ENCODE measurements at regions not wholly inside any gene's neighbourhood (a gene's known extent, or its start where the extent isn't known, plus 50 kb on each side); places are given as distances from the start of the nearest gene placed in this dataset.

- DNase-seq, result no peak
These were observed 134.3 kb upstream of the POU5F2 start for GRCh38 chr5:93875693-93876092.

DNA sequence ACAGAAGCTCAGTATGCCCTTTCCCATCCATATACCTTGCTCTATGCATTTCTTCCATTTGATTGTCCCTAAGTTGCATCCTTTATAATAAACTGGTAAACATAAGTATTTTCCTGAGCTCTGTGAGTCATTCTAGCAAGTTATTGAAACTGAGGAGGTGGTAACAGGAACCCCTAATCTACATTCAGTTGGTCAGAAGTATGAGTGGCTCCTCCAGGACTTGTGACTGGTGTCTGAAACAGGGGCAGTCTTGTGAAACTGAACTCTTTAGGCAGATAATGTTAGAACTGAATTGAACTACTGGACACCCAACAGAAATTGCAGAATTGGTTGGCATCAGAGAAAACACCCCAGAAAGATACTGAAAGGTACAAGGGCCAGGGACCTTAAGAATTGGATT is 133.1 kb upstream of the POU5F2 start:
- no peak for DNase-seq

DNA sequence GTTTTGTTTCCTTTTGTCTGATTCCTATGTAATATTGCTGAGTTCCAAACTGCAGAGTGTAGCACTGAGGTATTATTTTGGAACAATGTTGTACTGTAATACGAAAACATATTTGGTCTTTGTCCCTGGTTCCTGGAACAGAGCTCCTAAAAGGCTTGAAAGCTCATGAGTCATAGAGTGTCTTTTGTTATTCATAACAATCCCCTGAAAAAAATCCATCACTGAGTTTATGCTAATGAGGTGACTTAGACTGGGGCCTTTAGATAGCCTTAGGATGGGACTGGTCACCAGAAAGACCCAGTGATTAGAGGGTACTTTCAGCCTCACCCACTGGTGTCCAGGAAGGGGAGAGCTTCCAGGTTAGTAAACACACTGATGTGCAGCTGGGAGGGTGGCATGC is 132.7 kb upstream of the POU5F2 start:
- DNase-seq, result no peak

- no peak for DNase-seq
These were observed 131.9 kb upstream of the POU5F2 start for GRCh38 chr5:93873211-93873736.

DNA sequence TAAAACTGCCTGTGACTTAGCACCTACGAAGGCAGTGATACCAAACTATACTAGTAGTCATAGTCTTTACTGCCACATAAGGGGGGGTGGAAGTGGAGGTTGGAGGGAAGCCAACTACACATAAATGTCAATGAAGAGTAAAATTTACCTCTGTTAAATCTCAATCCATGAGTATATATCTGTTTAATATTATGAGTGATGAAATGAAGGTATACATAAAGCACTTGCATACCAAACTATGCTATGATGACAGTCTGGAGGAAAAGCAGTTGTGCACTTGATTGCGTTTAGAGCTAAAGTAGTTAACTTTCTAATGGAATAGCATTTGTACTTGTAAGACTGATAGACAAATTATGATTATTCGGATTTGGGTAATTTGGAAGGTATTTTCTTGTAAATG is 129.2 kb upstream of the POU5F2 start:
- no peak for DNase-seq

DNA sequence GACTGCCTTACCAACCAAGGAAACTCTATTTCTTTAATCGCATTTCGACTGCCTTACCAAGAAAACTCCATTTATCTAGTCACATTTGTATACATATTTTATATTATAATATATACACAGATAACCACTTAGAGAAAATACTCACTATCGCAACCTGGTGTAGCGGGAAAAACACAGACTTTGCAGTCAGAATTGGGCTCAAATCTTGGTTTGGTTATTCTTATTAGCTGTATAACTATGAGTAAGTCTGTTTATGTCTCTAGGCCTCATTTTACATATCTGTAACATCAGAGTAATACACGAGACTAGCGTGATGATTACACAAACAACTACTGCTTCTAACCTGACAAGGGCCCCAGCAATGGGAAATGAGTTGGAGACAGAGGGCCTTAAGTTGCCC is 127.5 kb upstream of the POU5F2 start:
- no peak for DNase-seq

- no peak for DNase-seq
These were observed 108.9 kb upstream of the POU5F2 start for GRCh38 chr5:93850311-93850710.

DNA sequence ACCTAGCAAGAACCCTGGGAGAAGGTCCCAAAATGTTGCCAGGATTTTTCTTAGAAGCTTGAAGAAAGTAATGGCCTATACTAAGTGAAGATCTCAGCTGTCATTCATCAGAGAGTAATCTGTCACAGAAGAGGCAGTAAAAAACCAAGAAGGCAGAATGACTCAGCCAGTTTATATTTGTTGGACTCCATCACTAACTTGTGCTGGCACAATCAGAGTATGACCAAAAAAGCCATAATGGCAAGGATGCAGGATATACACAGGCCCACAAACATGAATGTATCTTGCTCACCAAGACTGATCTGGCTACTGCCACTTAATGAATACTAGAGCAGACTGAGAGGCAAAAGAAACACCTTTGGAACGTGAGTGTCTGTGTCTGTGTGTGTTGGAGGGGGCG is 104.0 kb upstream of the POU5F2 start:
- no peak for DNase-seq

- no peak for DNase-seq
These were observed 90.0 kb upstream of the POU5F2 start for GRCh38 chr5:93831449-93831848.

DNA sequence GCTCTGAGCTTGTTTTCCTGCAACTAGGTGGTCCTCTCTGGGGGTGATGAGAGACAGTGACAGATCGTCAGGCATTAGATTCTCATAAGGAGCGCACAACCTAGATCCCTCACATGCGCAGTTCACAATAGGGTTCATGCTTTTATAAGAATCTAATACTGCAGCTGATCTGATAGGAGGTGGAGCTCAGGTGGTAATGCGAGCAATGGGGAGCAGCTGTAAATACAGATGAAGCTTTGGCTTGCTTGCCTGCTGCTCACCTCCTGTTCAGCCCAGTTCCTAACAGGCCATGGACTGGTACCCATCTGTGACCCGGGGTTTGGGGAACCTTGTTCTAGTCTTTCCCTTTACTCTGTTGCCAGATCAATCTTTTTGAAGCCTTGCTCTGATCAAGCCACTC is 89.5 kb upstream of the POU5F2 start:
- DNase-seq, result no peak

- DNase-seq, result no peak
These were observed 87.9 kb upstream of the POU5F2 start for GRCh38 chr5:93829346-93829745.

GRCh38 chr5:93821891-93822415 is 80.6 kb upstream of the POU5F2 start:
- DNase-seq, result no peak

DNA sequence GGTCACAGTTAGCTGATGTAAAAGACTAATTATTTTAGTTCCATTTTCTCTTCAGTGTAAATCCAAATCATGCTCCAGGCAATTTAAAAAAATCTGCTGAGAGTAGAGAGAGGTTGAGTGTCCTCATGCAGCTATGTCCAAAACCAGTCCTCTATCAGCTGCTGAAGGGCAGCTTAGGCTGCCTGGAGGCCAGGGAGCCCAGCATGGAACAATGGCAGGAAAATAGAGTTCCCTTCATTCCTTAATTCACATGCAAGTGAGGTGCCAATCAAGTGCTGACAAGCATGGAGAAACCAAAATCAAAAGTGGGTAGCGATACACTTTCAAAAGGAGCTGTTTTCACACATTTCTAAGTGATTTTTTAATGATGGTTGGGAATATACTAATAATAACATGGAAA is 78.3 kb upstream of the POU5F2 start:
- no peak for DNase-seq

DNA sequence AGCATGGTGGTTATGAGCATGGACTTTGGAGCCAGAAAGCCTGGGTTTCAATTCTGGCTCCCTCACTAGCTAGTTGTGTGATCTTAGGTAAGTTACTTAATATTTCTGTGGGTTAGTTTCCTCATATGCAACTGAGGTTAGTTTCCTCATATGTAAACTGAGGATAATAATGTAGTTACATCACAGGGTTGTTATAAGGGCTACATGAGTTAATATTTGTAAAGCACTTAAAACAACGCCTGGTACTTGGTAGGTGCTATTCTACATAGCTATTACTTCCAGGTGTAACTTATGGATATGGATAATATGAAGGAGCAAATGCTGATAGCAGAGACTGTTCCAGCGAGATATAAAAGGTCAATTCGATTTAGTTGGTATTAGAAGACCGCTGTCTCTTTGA is 69.4 kb upstream of the POU5F2 start:
- DNase-seq, result no peak

DNA sequence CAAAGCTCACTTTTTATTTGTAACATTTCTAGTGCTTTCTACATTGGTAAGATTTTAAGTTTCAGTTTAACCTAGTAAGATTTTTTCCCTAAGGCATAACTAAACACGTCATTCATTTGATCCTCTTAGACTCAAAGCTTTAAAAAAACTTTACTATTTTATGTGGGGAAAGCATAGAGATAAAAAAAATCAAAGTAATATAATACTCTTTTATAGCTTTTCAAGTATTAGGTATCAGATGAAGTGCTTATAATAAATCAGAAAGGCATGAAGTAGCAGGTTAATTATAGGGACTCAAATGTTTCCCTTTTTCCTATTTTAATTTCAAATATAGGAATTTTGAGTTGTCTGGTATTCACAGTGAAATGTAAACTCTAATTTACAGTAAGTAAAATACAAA is 68.0 kb upstream of the POU5F2 start:
- no peak for DNase-seq

GRCh38 chr5:93807846-93808245 is 66.4 kb upstream of the POU5F2 start:
- DNase-seq, result no peak

GRCh38 chr5:93805616-93806379 is 64.4 kb upstream of the POU5F2 start:
- DNase-seq, result no peak

- peak; percentile 40 for DNase-seq
These were observed 59.8 kb upstream of the POU5F2 start for GRCh38 chr5:93800988-93801811.

- DNase-seq, result no peak
These were observed 53.6 kb upstream of the POU5F2 start for GRCh38 chr5:93794954-93795353.

- DNase-seq, result no peak
These were observed 51.9 kb upstream of the POU5F2 start for GRCh38 chr5:93793159-93793781.

DNA sequence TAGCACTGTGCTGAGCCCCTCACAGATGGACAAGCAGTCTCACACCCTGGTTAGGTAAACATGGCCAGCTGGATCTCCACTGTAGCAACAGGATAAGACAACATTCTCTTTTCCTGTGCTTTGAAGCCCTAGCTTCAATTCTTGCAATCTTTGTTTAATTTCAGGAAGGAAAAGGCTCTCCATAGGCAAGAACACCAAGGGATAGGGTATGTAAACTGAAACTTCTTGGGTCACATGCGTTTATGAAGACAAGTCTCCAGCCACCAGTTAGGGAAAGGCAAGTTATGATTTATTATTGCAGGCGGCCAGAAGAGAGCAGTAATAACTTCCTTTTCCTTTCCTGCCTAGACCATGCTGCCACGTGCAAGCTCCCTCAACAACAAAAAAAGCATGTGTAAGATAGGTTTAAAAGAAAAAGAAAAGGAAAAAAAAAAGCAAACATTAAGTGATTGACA is 50.1 kb upstream of the POU5F2 start:
- DNase-seq, result peak; percentile 23

All from NCI-H524 treated with DMSO at 0.1 percent for 48 hours (cell line).